MM.1S (cell line): ENCODE measurements at regions not wholly inside any gene's neighbourhood (a gene's known extent, or its start where the extent isn't known, plus 50 kb on each side); places are given as distances from the start of the nearest gene placed in this dataset.

Experiments
- CTCF ChIP-seq: fragments of 300-600 bp; sonication (generic); IDR thresholded peaks from 2 replicates; pipeline ENCODE4 v1.5.1; 2016; ENCODE audit warnings: antibody characterized with exemption, low read length, mixed read lengths
- EZH2 ChIP-seq: fragments of 300-600 bp; sonication (generic); optimal IDR thresholded peaks from 2 replicates; pipeline ENCODE3; 2017; ENCODE audit warnings: low read depth, mild to moderate bottlenecking, antibody characterized with exemption, low read length, mixed read lengths

GRCh38 chr6:15747354-15747883, 84.6 kb upstream of the DTNBP1 start:
- TF ChIP-seq CTCF (no peak), EZH2 (no peak)
